ENCODE measurements at regions not wholly inside any gene's neighbourhood (a gene's known extent, or its start where the extent isn't known, plus 50 kb on each side); places are given as distances from the start of the nearest gene placed in this dataset.

- TF ChIP-seq POLR2A (IDR thresholded peaks at IDR 0.05; ENCODE audit: low read depth, low read length): no peak
- no peak for TF ChIP-seq POLR2AphosphoS5 (IDR thresholded peaks at IDR 0.05; ENCODE audit: low read depth, low read length)
- TF ChIP-seq TAF1 (IDR thresholded peaks at IDR 0.05; ENCODE audit: borderline replicate concordance, low read depth, low read length): no peak
Observed at GRCh38 chr3:4158329-4158728, 144.8 kb upstream of the SETMAR start.

All from GM12892 (cell line).